ENCODE measurements at regions not wholly inside any gene's neighbourhood (a gene's known extent, or its start where the extent isn't known, plus 50 kb on each side); places are given as distances from the start of the nearest gene placed in this dataset.

GRCh38 chr21:16587681-16588375 lies 858.0 kb downstream of the USP25 start:
- Mint-ChIP-seq H3K4me3 (no peak overlapping the region), H3K36me3 (ENCODE audit: low read depth) (no peaks in the 10 kb centered on the region), H3K9me3 (no peaks in the 10 kb centered on the region), H3K4me1 (ENCODE audit: low read depth) (no peaks in the 10 kb centered on the region), H3K27ac (no peak overlapping the region), H3K27me3 (no peaks in the 10 kb centered on the region)
- CTCF ChIA-PET, result no interaction called here
- intact Hi-C loops (cut with micrococcal nuclease), result no loop called here
- TF ChIP-seq, protein P1, sequence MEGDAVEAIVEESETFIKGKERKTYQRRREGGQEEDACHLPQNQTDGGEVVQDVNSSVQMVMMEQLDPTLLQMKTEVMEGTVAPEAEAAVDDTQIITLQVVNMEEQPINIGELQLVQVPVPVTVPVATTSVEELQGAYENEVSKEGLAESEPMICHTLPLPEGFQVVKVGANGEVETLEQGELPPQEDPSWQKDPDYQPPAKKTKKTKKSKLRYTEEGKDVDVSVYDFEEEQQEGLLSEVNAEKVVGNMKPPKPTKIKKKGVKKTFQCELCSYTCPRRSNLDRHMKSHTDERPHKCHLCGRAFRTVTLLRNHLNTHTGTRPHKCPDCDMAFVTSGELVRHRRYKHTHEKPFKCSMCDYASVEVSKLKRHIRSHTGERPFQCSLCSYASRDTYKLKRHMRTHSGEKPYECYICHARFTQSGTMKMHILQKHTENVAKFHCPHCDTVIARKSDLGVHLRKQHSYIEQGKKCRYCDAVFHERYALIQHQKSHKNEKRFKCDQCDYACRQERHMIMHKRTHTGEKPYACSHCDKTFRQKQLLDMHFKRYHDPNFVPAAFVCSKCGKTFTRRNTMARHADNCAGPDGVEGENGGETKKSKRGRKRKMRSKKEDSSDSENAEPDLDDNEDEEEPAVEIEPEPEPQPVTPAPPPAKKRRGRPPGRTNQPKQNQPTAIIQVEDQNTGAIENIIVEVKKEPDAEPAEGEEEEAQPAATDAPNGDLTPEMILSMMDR (IDR thresholded peaks at IDR 0.05), result no peak
- ATAC-seq (no peak), DNase-seq (no peak)
- POLR2A ChIA-PET, result no interaction called here

GRCh38 chr21:16588433-16588860 lies 858.7 kb downstream of the USP25 start:
- TF ChIP-seq, protein P1 (IDR thresholded peaks at IDR 0.05), result no peak
- Mint-ChIP-seq H3K9me3 (no peaks in the 10 kb centered on the region), H3K4me1 (ENCODE audit: low read depth) (no peaks in the 10 kb centered on the region), H3K27ac (no peak overlapping the region), H3K4me3 (no peak overlapping the region), H3K27me3 (no peaks in the 10 kb centered on the region), H3K36me3 (ENCODE audit: low read depth) (no peaks in the 10 kb centered on the region)
- ATAC-seq (no peak), DNase-seq (no peak)
- ChIA-PET CTCF (no interaction called here), POLR2A (no interaction called here)
- intact Hi-C loops (cut with micrococcal nuclease), result no loop called here

DNA sequence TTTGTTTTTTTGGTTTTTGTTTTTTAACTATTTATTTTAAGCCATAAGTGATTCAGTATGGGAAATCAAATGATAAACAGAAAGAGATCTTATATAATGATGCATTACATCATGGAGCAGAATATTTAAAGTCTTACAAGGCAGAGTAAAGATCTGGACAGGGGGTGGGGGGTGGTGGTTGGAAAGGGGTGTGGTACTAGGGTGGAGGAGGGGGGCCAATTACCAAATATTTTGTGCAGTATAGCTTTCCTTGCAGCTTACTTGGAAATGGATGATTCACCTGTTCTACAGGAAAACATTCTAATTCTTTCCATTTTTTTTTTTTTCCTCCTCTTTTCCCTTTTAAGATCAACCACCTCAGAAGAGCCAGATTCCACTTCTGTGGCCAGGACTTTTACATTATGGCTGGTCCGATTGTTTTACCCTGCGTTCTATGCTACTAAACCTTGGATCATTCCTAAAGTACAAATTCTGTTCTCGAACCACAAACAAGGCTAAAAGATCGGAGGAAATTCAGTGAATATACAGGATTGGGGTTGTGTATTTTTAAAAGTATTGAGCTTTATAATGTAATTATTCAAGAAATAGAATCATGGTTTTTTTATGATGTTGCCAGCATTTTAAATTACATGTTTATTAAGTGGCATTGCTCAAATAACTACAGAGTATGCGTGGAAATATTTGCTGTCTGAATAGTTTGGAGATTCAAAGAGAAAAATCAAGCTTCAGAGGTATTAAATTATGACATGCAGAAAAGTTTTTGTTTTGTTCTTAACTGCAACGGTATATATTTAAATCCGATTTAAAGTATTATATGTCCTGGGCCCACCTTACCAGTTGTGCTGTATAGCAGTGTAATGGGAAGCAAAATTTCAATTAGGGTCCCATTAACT lies 859.5 kb downstream of the USP25 start:
- no peak for ATAC-seq
- no peaks in the 10 kb centered on the region for H3K36me3 Mint-ChIP-seq (ENCODE audit: low read depth)
- H3K4me1 Mint-ChIP-seq (ENCODE audit: low read depth), result no peaks in the 10 kb centered on the region
- CTCF ChIA-PET, result no interaction called here
- H3K27ac Mint-ChIP-seq, result no peak overlapping the region
- TF ChIP-seq, protein P1 (IDR thresholded peaks at IDR 0.05), result no peak
- intact Hi-C loops (cut with micrococcal nuclease), result no loop called here
- POLR2A ChIA-PET, result no interaction called here
- H3K4me3 Mint-ChIP-seq, result no peak overlapping the region
- no peaks in the 10 kb centered on the region for H3K27me3 Mint-ChIP-seq
- DNase-seq, result no peak
- H3K9me3 Mint-ChIP-seq, result no peaks in the 10 kb centered on the region

DNA sequence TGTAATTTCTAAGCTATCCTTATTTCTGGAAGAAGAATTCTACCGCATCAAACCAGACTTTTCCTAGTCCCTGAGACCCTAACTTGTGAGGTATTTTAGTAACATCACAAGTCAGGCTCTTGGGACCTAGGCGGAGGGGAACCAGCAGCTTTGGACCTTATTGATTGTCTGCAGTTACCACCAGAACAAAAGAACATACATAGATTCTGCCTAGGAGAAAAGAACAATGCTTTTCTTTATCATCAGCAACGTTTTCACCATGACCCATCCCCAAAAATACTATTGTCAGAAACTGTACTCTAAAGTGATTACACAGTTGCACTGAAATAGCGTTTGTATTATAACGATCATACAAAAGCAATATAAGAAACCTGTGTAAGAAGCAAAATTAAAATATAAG lies 860.4 kb downstream of the USP25 start:
- Mint-ChIP-seq H3K9me3 (no peaks in the 10 kb centered on the region), H3K27ac (no peak overlapping the region), H3K4me1 (ENCODE audit: low read depth) (no peaks in the 10 kb centered on the region), H3K4me3 (no peak overlapping the region), H3K27me3 (no peaks in the 10 kb centered on the region), H3K36me3 (ENCODE audit: low read depth) (no peaks in the 10 kb centered on the region)
- CTCF ChIA-PET, result no interaction called here
- POLR2A ChIA-PET, result no interaction called here
- ATAC-seq (no peak), DNase-seq (no peak)
- intact Hi-C loops (cut with micrococcal nuclease), result no loop called here
- TF ChIP-seq, protein P1 (IDR thresholded peaks at IDR 0.05), result no peak

GRCh38 chr21:16590641-16591292 lies 861.0 kb downstream of the USP25 start:
- CTCF ChIA-PET, result no interaction called here
- TF ChIP-seq, protein P1 (IDR thresholded peaks at IDR 0.05), result no peak
- Mint-ChIP-seq H3K27me3 (no peaks in the 10 kb centered on the region), H3K36me3 (ENCODE audit: low read depth) (no peaks in the 10 kb centered on the region), H3K27ac (no peak overlapping the region), H3K4me3 (no peak overlapping the region), H3K9me3 (no peaks in the 10 kb centered on the region), H3K4me1 (ENCODE audit: low read depth) (no peaks in the 10 kb centered on the region)
- DNase-seq (no peak), ATAC-seq (no peak)
- intact Hi-C loops (cut with micrococcal nuclease), result no loop called here
- POLR2A ChIA-PET, result no interaction called here
